ENCODE measurements at regions not wholly inside any gene's neighbourhood (a gene's known extent, or its start where the extent isn't known, plus 50 kb on each side); places are given as distances from the start of the nearest gene placed in this dataset.
"Not testable (repeated sequence)": the region's sequence is repeated elsewhere in the genome, so short reads cannot be mapped to it uniquely, and the experiment has no call there.

DNA sequence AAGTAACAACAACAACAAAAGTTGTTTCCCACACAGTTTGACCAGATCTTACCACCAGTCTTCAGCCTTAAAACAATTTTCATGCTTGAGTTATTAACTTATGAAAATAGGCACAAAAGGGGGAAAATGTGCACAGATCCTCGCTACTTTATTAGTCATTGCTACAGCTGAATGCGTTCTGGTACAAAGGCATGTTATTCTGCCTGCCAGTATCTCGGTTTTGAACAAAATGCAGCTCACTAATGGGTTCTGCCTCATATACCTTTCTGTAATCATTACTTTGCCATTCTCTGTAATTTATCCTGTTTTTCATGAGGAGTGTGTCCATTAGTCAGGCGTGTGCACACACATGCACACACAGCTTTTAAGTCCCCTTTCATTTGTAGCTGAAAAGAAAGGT is 247.6 kb downstream of the BCL2L11 start:
- TF ChIP-seq, protein P1, sequence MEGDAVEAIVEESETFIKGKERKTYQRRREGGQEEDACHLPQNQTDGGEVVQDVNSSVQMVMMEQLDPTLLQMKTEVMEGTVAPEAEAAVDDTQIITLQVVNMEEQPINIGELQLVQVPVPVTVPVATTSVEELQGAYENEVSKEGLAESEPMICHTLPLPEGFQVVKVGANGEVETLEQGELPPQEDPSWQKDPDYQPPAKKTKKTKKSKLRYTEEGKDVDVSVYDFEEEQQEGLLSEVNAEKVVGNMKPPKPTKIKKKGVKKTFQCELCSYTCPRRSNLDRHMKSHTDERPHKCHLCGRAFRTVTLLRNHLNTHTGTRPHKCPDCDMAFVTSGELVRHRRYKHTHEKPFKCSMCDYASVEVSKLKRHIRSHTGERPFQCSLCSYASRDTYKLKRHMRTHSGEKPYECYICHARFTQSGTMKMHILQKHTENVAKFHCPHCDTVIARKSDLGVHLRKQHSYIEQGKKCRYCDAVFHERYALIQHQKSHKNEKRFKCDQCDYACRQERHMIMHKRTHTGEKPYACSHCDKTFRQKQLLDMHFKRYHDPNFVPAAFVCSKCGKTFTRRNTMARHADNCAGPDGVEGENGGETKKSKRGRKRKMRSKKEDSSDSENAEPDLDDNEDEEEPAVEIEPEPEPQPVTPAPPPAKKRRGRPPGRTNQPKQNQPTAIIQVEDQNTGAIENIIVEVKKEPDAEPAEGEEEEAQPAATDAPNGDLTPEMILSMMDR (IDR thresholded peaks at IDR 0.05; ENCODE audit: extremely low read depth in 1 of 2, insufficient read depth in 1 of 2, low read depth in 1 of 2, low read length in 2 of 2), result not testable (repeated sequence)
- not testable (repeated sequence) for TF ChIP-seq POLR2AphosphoS5 (IDR thresholded peaks at IDR 0.05; ENCODE audit: insufficient read depth, low read depth, low read length); MAX (IDR thresholded peaks at IDR 0.05; ENCODE audit: insufficient read depth, insufficient read length); POLR2A (IDR thresholded peaks at IDR 0.05; ENCODE audit: low read depth, low read length); EZH2 (IDR thresholded peaks at IDR 0.05; ENCODE audit: borderline replicate concordance, low read depth, low read length, severe bottlenecking); JUN (IDR thresholded peaks at IDR 0.05; ENCODE audit: borderline replicate concordance, insufficient read depth, insufficient read length, low read depth); MYC (IDR thresholded peaks at IDR 0.05; ENCODE audit: low read depth, low read length); FOS (IDR thresholded peaks at IDR 0.05; ENCODE audit: borderline replicate concordance, insufficient read depth, low read length); GATA2 (IDR thresholded peaks at IDR 0.05; ENCODE audit: insufficient read depth, insufficient read length, low read depth, low read length)
